ENCODE measurements at regions not wholly inside any gene's neighbourhood (a gene's known extent, or its start where the extent isn't known, plus 50 kb on each side); places are given as distances from the start of the nearest gene placed in this dataset.

- H3K9me3 ChIP-seq (ENCODE audit: control extremely low read depth in 1 of 3, control insufficient read depth in 2 of 3, insufficient read depth in 1 of 3, low read length in 2 of 3): peaks cover 0 to 2% (median 0%) of the 10 kb centered on the region in 3 donors
- no peaks in the 10 kb centered on the region for H3K79me2 ChIP-seq (ENCODE audit: control insufficient read depth, insufficient read depth, low read length)
- ATAC-seq (ENCODE audit: low read depth) (no peak), DNase-seq (no peak)
- peaks cover 5% of the 10 kb centered on the region for H3K27me3 Mint-ChIP-seq
- peaks cover 2 to 6% of the 10 kb centered on the region in 2 donors for H3K4me1 ChIP-seq (ENCODE audit: control insufficient read depth in 2 of 2, insufficient read depth in 2 of 2, low read length in 2 of 2)
- H3K27ac Mint-ChIP-seq: no peak overlapping the region
- CTCF ChIA-PET: no interaction called here
- H3K27ac ChIP-seq (ENCODE audit: low read length in 2 of 2): no peak overlapping the region
- no peaks in the 10 kb centered on the region for H3K36me3 ChIP-seq (replicated peaks in 1 of 2; ENCODE audit: control extremely low read depth in 1 of 2, control insufficient read depth in 1 of 2, extremely low read depth in 1 of 2, insufficient read depth in 2 of 2, low read length in 1 of 2)
- H3K9me3 Mint-ChIP-seq (ENCODE audit: insufficient read depth): peaks cover 7% of the 10 kb centered on the region
- no peaks in the 10 kb centered on the region for H4K20me1 ChIP-seq (ENCODE audit: control insufficient read depth, insufficient read depth, low read length, poor library complexity, severe bottlenecking)
- TF ChIP-seq CTCF (IDR thresholded peaks at IDR 0.05): no peak
- TF ChIP-seq EZH2 (IDR thresholded peaks at IDR 0.05; ENCODE audit: borderline replicate concordance, insufficient read depth, low read depth, low read length, poor library complexity, severe bottlenecking): no peak
- intact Hi-C loops (cut with micrococcal nuclease): no loop called here
- no peak overlapping the region for H3K4me2 ChIP-seq (replicated peaks; ENCODE audit: low read depth, low read length, poor library complexity, severe bottlenecking)
- no peak overlapping the region for H2AFZ ChIP-seq (ENCODE audit: insufficient read depth, low read depth, low read length, poor library complexity, severe bottlenecking)
- H3K27me3 ChIP-seq (replicated peaks in 1 of 4; ENCODE audit: control extremely low read depth in 1 of 4, control insufficient read depth in 3 of 4, insufficient read depth in 4 of 4, low read length in 3 of 4): no peaks in the 10 kb centered on the region
- no peak overlapping the region for H3K4me3 Mint-ChIP-seq
- H3K4me3 ChIP-seq (ENCODE audit: control extremely low read depth in 1 of 5, extremely low read depth in 1 of 5, insufficient read depth in 1 of 5, low read depth in 2 of 5, low read length in 4 of 5): no peak overlapping the region
- no peak overlapping the region for H3K9ac ChIP-seq (ENCODE audit: low read length)
- no CpG with 5 or more reads among the region's 3 CpGs for WGBS (ENCODE audit: insufficient coverage)
- peaks cover 6% of the 10 kb centered on the region for H3K4me1 Mint-ChIP-seq
- POLR2A ChIA-PET: no interaction called here
These were observed 84.2 kb downstream of the YIPF5 start for GRCh38 chr5:144086295-144086694.

GRCh38 chr5:144087576-144087975 lies 82.9 kb downstream of the YIPF5 start:
- Histone ChIP-seq H3K4me3 (ENCODE audit: control extremely low read depth in 1 of 5, extremely low read depth in 1 of 5, insufficient read depth in 1 of 5, low read depth in 2 of 5, low read length in 4 of 5) (no peak overlapping the region), H3K36me3 (replicated peaks in 1 of 2; ENCODE audit: control extremely low read depth in 1 of 2, control insufficient read depth in 1 of 2, extremely low read depth in 1 of 2, insufficient read depth in 2 of 2, low read length in 1 of 2) (no peaks in the 10 kb centered on the region), H3K9me3 (ENCODE audit: control extremely low read depth in 1 of 3, control insufficient read depth in 2 of 3, insufficient read depth in 1 of 3, low read length in 2 of 3) (no peaks in the 10 kb centered on the region), H3K79me2 (ENCODE audit: control insufficient read depth, insufficient read depth, low read length) (no peaks in the 10 kb centered on the region), H2AFZ (ENCODE audit: insufficient read depth, low read depth, low read length, poor library complexity, severe bottlenecking) (no peak overlapping the region), H3K4me1 (ENCODE audit: control insufficient read depth in 2 of 2, insufficient read depth in 2 of 2, low read length in 2 of 2) (peaks cover 2 to 6% of the 10 kb centered on the region in 2 donors), H3K4me2 (replicated peaks; ENCODE audit: low read depth, low read length, poor library complexity, severe bottlenecking) (no peak overlapping the region), H3K27ac (ENCODE audit: low read length in 2 of 2) (no peak overlapping the region), H3K27me3 (replicated peaks in 1 of 4; ENCODE audit: control extremely low read depth in 1 of 4, control insufficient read depth in 3 of 4, insufficient read depth in 4 of 4, low read length in 3 of 4) (no peaks in the 10 kb centered on the region), H3K9ac (ENCODE audit: low read length) (no peak overlapping the region), H4K20me1 (ENCODE audit: control insufficient read depth, insufficient read depth, low read length, poor library complexity, severe bottlenecking) (no peaks in the 10 kb centered on the region)
- peaks cover 6% of the 10 kb centered on the region for H3K4me1 Mint-ChIP-seq
- CTCF ChIA-PET: no interaction called here
- H3K4me3 Mint-ChIP-seq: no peak overlapping the region
- H3K27ac Mint-ChIP-seq: no peak overlapping the region
- TF ChIP-seq EZH2 (IDR thresholded peaks at IDR 0.05; ENCODE audit: borderline replicate concordance, insufficient read depth, low read depth, low read length, poor library complexity, severe bottlenecking) (no peak), CTCF (IDR thresholded peaks at IDR 0.05) (no peak)
- DNase-seq (no peak), ATAC-seq (ENCODE audit: low read depth) (no peak)
- POLR2A ChIA-PET: no interaction called here
- peaks cover 1% of the 10 kb centered on the region for H3K27me3 Mint-ChIP-seq
- peaks cover under 1% of the 10 kb centered on the region for H3K9me3 Mint-ChIP-seq (ENCODE audit: insufficient read depth)
- WGBS (ENCODE audit: insufficient coverage): no CpG with 5 or more reads among the region's 1 CpG
- intact Hi-C loops (cut with micrococcal nuclease): no loop called here
